ENCODE measurements at regions not wholly inside any gene's neighbourhood (a gene's known extent, or its start where the extent isn't known, plus 50 kb on each side); places are given as distances from the start of the nearest gene placed in this dataset.

- Histone ChIP-seq H3K9ac (ENCODE audit: control insufficient read depth, extremely low read depth, insufficient read depth, low read length) (no peak overlapping the region), H3K9me1 (ENCODE audit: control insufficient read depth, extremely low read depth, insufficient read depth, low read length) (no peaks in the 10 kb centered on the region), H3K27me3 (ENCODE audit: control insufficient read depth, extremely low read depth, insufficient read depth, low read length) (no peaks in the 10 kb centered on the region), H3K4me1 (ENCODE audit: control insufficient read depth, extremely low read depth, insufficient read depth, low read length) (no peaks in the 10 kb centered on the region), H3K36me3 (ENCODE audit: control insufficient read depth in 2 of 2, extremely low read depth in 1 of 2, insufficient read depth in 2 of 2, low read length in 2 of 2) (no peaks in the 10 kb centered on the region), H3K9me3 (ENCODE audit: control insufficient read depth, low read depth, low read length) (no peaks in the 10 kb centered on the region), H3K4me3 (ENCODE audit: control insufficient read depth in 2 of 3, extremely low read depth in 1 of 3, insufficient read depth in 2 of 3, low read depth in 1 of 3, low read length in 3 of 3) (no peak overlapping the region), H3K27ac (ENCODE audit: control insufficient read depth, insufficient read depth, low read length) (no peak overlapping the region), H3K79me2 (ENCODE audit: control insufficient read depth, insufficient read depth, low read length) (no peaks in the 10 kb centered on the region), H3K4me2 (ENCODE audit: control insufficient read depth, extremely low read depth, insufficient read depth, low read depth, low read length) (no peak overlapping the region), H2AFZ (ENCODE audit: control insufficient read depth, low read length) (no peak overlapping the region), H4K20me1 (ENCODE audit: control insufficient read depth, extremely low read depth, insufficient read depth, low read length) (no peaks in the 10 kb centered on the region)
- no peak for FAIRE-seq
- DNase-seq (ENCODE audit: low read depth, low spot score): no peak
- dilution Hi-C loops (cut with MboI; ENCODE audit: extremely low pct_ligation_motif_present, low sequenced_read_pairs): no loop called here
- no peak for TF ChIP-seq EZH2 (IDR thresholded peaks at IDR 0.05; ENCODE audit: low read length)
- TF ChIP-seq, protein P1, sequence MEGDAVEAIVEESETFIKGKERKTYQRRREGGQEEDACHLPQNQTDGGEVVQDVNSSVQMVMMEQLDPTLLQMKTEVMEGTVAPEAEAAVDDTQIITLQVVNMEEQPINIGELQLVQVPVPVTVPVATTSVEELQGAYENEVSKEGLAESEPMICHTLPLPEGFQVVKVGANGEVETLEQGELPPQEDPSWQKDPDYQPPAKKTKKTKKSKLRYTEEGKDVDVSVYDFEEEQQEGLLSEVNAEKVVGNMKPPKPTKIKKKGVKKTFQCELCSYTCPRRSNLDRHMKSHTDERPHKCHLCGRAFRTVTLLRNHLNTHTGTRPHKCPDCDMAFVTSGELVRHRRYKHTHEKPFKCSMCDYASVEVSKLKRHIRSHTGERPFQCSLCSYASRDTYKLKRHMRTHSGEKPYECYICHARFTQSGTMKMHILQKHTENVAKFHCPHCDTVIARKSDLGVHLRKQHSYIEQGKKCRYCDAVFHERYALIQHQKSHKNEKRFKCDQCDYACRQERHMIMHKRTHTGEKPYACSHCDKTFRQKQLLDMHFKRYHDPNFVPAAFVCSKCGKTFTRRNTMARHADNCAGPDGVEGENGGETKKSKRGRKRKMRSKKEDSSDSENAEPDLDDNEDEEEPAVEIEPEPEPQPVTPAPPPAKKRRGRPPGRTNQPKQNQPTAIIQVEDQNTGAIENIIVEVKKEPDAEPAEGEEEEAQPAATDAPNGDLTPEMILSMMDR (optimal IDR thresholded peaks at IDR 0.05 in 1 of 3, IDR thresholded peaks at IDR 0.05 in 1 of 3, conservative IDR thresholded peaks at IDR 0.05 in 1 of 3; ENCODE audit: extremely low read depth in 1 of 3, insufficient read depth in 2 of 3, low read length in 3 of 3): no peak
Measured at GRCh38 chr5:106080535-106080934, 1590.2 kb downstream of the EFNA5 start.

GRCh38 chr5:106076655-106077054 lies 1594.1 kb downstream of the EFNA5 start:
- TF ChIP-seq, protein P1 (optimal IDR thresholded peaks at IDR 0.05 in 1 of 3, IDR thresholded peaks at IDR 0.05 in 1 of 3, conservative IDR thresholded peaks at IDR 0.05 in 1 of 3; ENCODE audit: extremely low read depth in 1 of 3, insufficient read depth in 2 of 3, low read length in 3 of 3): no peak
- no peak for TF ChIP-seq EZH2 (IDR thresholded peaks at IDR 0.05; ENCODE audit: low read length)
- no peak overlapping the region for H3K4me2 ChIP-seq (ENCODE audit: control insufficient read depth, extremely low read depth, insufficient read depth, low read depth, low read length)
- no peak overlapping the region for H3K4me3 ChIP-seq (ENCODE audit: control insufficient read depth in 2 of 3, extremely low read depth in 1 of 3, insufficient read depth in 2 of 3, low read depth in 1 of 3, low read length in 3 of 3)
- dilution Hi-C loops (cut with MboI; ENCODE audit: extremely low pct_ligation_motif_present, low sequenced_read_pairs): no loop called here
- DNase-seq (ENCODE audit: low read depth, low spot score) (no peak), FAIRE-seq (no peak)
- no peak overlapping the region for H3K27ac ChIP-seq (ENCODE audit: control insufficient read depth, insufficient read depth, low read length)
- no peaks in the 10 kb centered on the region for H3K9me1 ChIP-seq (ENCODE audit: control insufficient read depth, extremely low read depth, insufficient read depth, low read length)
- no peaks in the 10 kb centered on the region for H3K4me1 ChIP-seq (ENCODE audit: control insufficient read depth, extremely low read depth, insufficient read depth, low read length)
- H3K36me3 ChIP-seq (ENCODE audit: control insufficient read depth in 2 of 2, extremely low read depth in 1 of 2, insufficient read depth in 2 of 2, low read length in 2 of 2): no peaks in the 10 kb centered on the region
- H3K27me3 ChIP-seq (ENCODE audit: control insufficient read depth, extremely low read depth, insufficient read depth, low read length): no peaks in the 10 kb centered on the region
- no peaks in the 10 kb centered on the region for H4K20me1 ChIP-seq (ENCODE audit: control insufficient read depth, extremely low read depth, insufficient read depth, low read length)
- no peak overlapping the region for H2AFZ ChIP-seq (ENCODE audit: control insufficient read depth, low read length)
- no peaks in the 10 kb centered on the region for H3K9me3 ChIP-seq (ENCODE audit: control insufficient read depth, low read depth, low read length)
- H3K79me2 ChIP-seq (ENCODE audit: control insufficient read depth, insufficient read depth, low read length): no peaks in the 10 kb centered on the region
- H3K9ac ChIP-seq (ENCODE audit: control insufficient read depth, extremely low read depth, insufficient read depth, low read length): no peak overlapping the region
